T-helper 1 cell (primary cell): ENCODE measurements at regions not wholly inside any gene's neighbourhood (a gene's known extent, or its start where the extent isn't known, plus 50 kb on each side); places are given as distances from the start of the nearest gene placed in this dataset.

Experiments used
- DNase-seq, 5 donors: peaks; one replicate each; pipeline ENCODE4 v3.0.0-alpha.2; 2012 to 2020

- DNase-seq, result no peak
Measured at GRCh38 chr3:13714251-13714916, 165.5 kb downstream of the FBLN2 start.

GRCh38 chr3:13713396-13713795, 164.5 kb downstream of the FBLN2 start:
- DNase-seq, result no peak

GRCh38 chr3:13712682-13713180, 163.8 kb downstream of the FBLN2 start:
- no peak for DNase-seq

- no peak for DNase-seq
Measured at GRCh38 chr3:13711911-13712650, 163.2 kb downstream of the FBLN2 start.

GRCh38 chr3:13710251-13710650, 161.3 kb downstream of the FBLN2 start:
- DNase-seq, result no peak

- no peak for DNase-seq
Measured at GRCh38 chr3:13709706-13710105, 160.8 kb downstream of the FBLN2 start.

- DNase-seq, result no peak
Measured at GRCh38 chr3:13708871-13709595, 160.1 kb downstream of the FBLN2 start.

GRCh38 chr3:13708301-13708700, 159.4 kb downstream of the FBLN2 start:
- no peak for DNase-seq

- no peak for DNase-seq
Measured at GRCh38 chr3:13707456-13707855, 158.5 kb downstream of the FBLN2 start.

- DNase-seq, result no peak
Measured at GRCh38 chr3:13706886-13707285, 158.0 kb downstream of the FBLN2 start.

- no peak for DNase-seq
Measured at GRCh38 chr3:13706451-13706850, 157.5 kb downstream of the FBLN2 start.

- no peak for DNase-seq
Measured at GRCh38 chr3:13705702-13706280, 156.9 kb downstream of the FBLN2 start.

GRCh38 chr3:13705051-13705450, 156.1 kb downstream of the FBLN2 start:
- peak in 1 of 5 donors; percentile 4 for DNase-seq

- DNase-seq, result no peak
Measured at GRCh38 chr3:13704174-13704573, 155.2 kb downstream of the FBLN2 start.

GRCh38 chr3:13703071-13703470, 154.1 kb downstream of the FBLN2 start:
- peak in 1 of 5 donors; percentile 3 for DNase-seq

GRCh38 chr3:13702286-13702685, 153.4 kb downstream of the FBLN2 start:
- peak in 1 of 5 donors; percentile 4 for DNase-seq

GRCh38 chr3:13700889-13701288, 152.0 kb downstream of the FBLN2 start:
- DNase-seq, result no peak

- DNase-seq, result no peak
Measured at GRCh38 chr3:13700362-13700761, 151.4 kb downstream of the FBLN2 start.

- DNase-seq, result no peak
Measured at GRCh38 chr3:13696699-13697098, 147.8 kb downstream of the FBLN2 start.

- DNase-seq, result no peak
Measured at GRCh38 chr3:13693441-13693840, 144.5 kb downstream of the FBLN2 start.

GRCh38 chr3:13690636-13691035, 141.7 kb downstream of the FBLN2 start:
- no peak for DNase-seq

GRCh38 chr3:13689373-13690260, 140.7 kb downstream of the FBLN2 start:
- DNase-seq, result no peak
